Keratinocyte (primary cell): ENCODE measurements at regions not wholly inside any gene's neighbourhood (a gene's known extent, or its start where the extent isn't known, plus 50 kb on each side); places are given as distances from the start of the nearest gene placed in this dataset.

Source experiments
- DNase-seq: peaks from one replicate; pipeline ENCODE4 v3.0.0-alpha.2; 2011; ENCODE audit warnings: low read depth, missing footprints, low spot score
- FAIRE-seq: peaks from 2 replicates; lab custom pipeline; 2011; peaks lifted over from hg19 to GRCh38; lab: Jason Lieb, UNC
- H2AFZ ChIP-seq: 2 replicates; pipeline ENCODE4 v1.6.0; 2012; ENCODE audit warnings: low read length, control low read depth, inconsistent platforms; ENCODE audit not compliant: control insufficient read depth
- H3K27ac ChIP-seq: 2 replicates; pipeline ENCODE4 v1.5.1; 2011; ENCODE audit warnings: low read length; ENCODE audit not compliant: control insufficient read depth, insufficient read depth
- H3K27me3 ChIP-seq: 3 replicates; pipeline ENCODE4 v1.6.0; 2011; ENCODE audit warnings: low read length; ENCODE audit not compliant: control insufficient read depth, insufficient read depth; ENCODE audit errors: extremely low read depth
- H3K36me3 ChIP-seq, 2 experiments: 2 replicates in 1 of 2; 3 replicates in 1 of 2; pipeline ENCODE4 v1.5.1; 2011; ENCODE audit warnings: low read length in 2 of 2, mild to moderate bottlenecking in 1 of 2; ENCODE audit not compliant: control insufficient read depth in 2 of 2, insufficient read depth in 2 of 2; ENCODE audit errors: extremely low read depth in 1 of 2
- H3K4me1 ChIP-seq: 3 replicates; pipeline ENCODE4 v1.5.1; 2011; ENCODE audit warnings: low read length; ENCODE audit not compliant: control insufficient read depth, insufficient read depth; ENCODE audit errors: extremely low read depth
- H3K4me2 ChIP-seq: 3 replicates; pipeline ENCODE4 v1.6.0; 2011; ENCODE audit warnings: low read depth, low read length; ENCODE audit not compliant: control insufficient read depth, insufficient read depth; ENCODE audit errors: extremely low read depth
- H3K4me3 ChIP-seq, 3 experiments: fragments of 200-600 bp in 1 of 3; sonication (generic) in 1 of 3; 2 replicates in 2 of 3; 3 replicates in 1 of 3; pipeline ENCODE4 v1.5.1; 2011 to 2016; ENCODE audit warnings: low read length in 3 of 3, mild to moderate bottlenecking in 3 of 3, control low read depth in 2 of 3, inconsistent platforms in 1 of 3, low read depth in 1 of 3, mixed read lengths in 1 of 3, mixed run types in 1 of 3, moderate library complexity in 1 of 3; ENCODE audit not compliant: control insufficient read depth in 2 of 3, insufficient read depth in 2 of 3; ENCODE audit errors: extremely low read depth in 1 of 3
- H3K79me2 ChIP-seq: 2 replicates; pipeline ENCODE4 v1.6.0; 2012; ENCODE audit warnings: low read length; ENCODE audit not compliant: control insufficient read depth, insufficient read depth
- H3K9ac ChIP-seq: 3 replicates; pipeline ENCODE4 v1.6.0; 2011; ENCODE audit warnings: low read length; ENCODE audit not compliant: control insufficient read depth, insufficient read depth; ENCODE audit errors: extremely low read depth
- H3K9me1 ChIP-seq: 3 replicates; pipeline ENCODE4 v1.6.0; 2011; ENCODE audit warnings: low read length; ENCODE audit not compliant: control insufficient read depth, insufficient read depth; ENCODE audit errors: extremely low read depth
- H3K9me3 ChIP-seq: 2 replicates; pipeline ENCODE4 v1.5.1; 2012; ENCODE audit warnings: low read depth, low read length; ENCODE audit not compliant: control insufficient read depth
- H4K20me1 ChIP-seq: 3 replicates; pipeline ENCODE4 v1.6.0; 2011; ENCODE audit warnings: low read length; ENCODE audit not compliant: control insufficient read depth, insufficient read depth; ENCODE audit errors: extremely low read depth
- CTCF ChIP-seq, 3 experiments: IDR thresholded peaks in 1 of 3; conservative IDR thresholded peaks in 1 of 3; optimal IDR thresholded peaks in 1 of 3; 2 replicates in 2 of 3; 3 replicates in 1 of 3; pipeline versions ENCODE3 to v1.5.1; 2011; ENCODE audit warnings: low read length in 3 of 3, mild to moderate bottlenecking in 3 of 3, moderate library complexity in 2 of 3, control low read depth in 1 of 3, inconsistent platforms in 1 of 3; ENCODE audit not compliant: insufficient read depth in 2 of 3; ENCODE audit errors: extremely low read depth in 1 of 3
- EZH2 ChIP-seq: IDR thresholded peaks from one replicate; pipeline ENCODE4 v1.6.1; 2012; ENCODE audit warnings: inconsistent platforms, mild to moderate bottlenecking, low read length, moderate library complexity
- dilution Hi-C: fragments of 300-500 bp; cut with MboI; formaldehyde crosslinking; loops from one replicate; pipeline ENCODE4 v1.7.0; 2020; ENCODE audit warnings: low sequenced_read_pairs; ENCODE audit not compliant: extremely low pct_ligation_motif_present

GRCh38 chr15:87394676-87395075 lies 861.9 kb downstream of the NTRK3 start:
- dilution Hi-C loops = no loop called here
- no peaks in the 10 kb centered on the region for H3K9me1 ChIP-seq
- H4K20me1 ChIP-seq = no peaks in the 10 kb centered on the region
- FAIRE-seq (no peak), DNase-seq (no peak)
- H3K9ac ChIP-seq = no peak overlapping the region
- no peak overlapping the region for H2AFZ ChIP-seq
- peaks cover 3% of the 10 kb centered on the region for H3K9me3 ChIP-seq
- no peaks in the 10 kb centered on the region for H3K4me1 ChIP-seq
- TF ChIP-seq CTCF (optimal IDR thresholded peaks at IDR 0.05 in 1 of 3, IDR thresholded peaks at IDR 0.05 in 1 of 3, conservative IDR thresholded peaks at IDR 0.05 in 1 of 3; ENCODE audit: extremely low read depth in 1 of 3, insufficient read depth in 2 of 3, low read length in 3 of 3) (no peak), EZH2 (no peak)
- H3K27ac ChIP-seq = no peak overlapping the region
- no peak overlapping the region for H3K4me3 ChIP-seq
- no peak overlapping the region for H3K4me2 ChIP-seq
- H3K79me2 ChIP-seq = no peaks in the 10 kb centered on the region
- H3K27me3 ChIP-seq = no peaks in the 10 kb centered on the region
- no peaks in the 10 kb centered on the region for H3K36me3 ChIP-seq

GRCh38 chr15:87387766-87388165 lies 868.8 kb downstream of the NTRK3 start:
- H3K79me2 ChIP-seq = no peaks in the 10 kb centered on the region
- dilution Hi-C loops = no loop called here
- peak; percentile 15 for DNase-seq

More at GRCh38 chr15:87387766-87388165, 868.8 kb downstream of the NTRK3 start:
- Histone ChIP-seq H3K36me3 (no peaks in the 10 kb centered on the region), H3K4me1 (no peaks in the 10 kb centered on the region), H4K20me1 (no peaks in the 10 kb centered on the region), H3K4me2 (no peak overlapping the region), H3K9me1 (no peaks in the 10 kb centered on the region), H2AFZ (no peak overlapping the region), H3K9me3 (no peaks in the 10 kb centered on the region), H3K9ac (no peak overlapping the region), H3K27ac (no peak overlapping the region), H3K4me3 (no peak overlapping the region), H3K27me3 (no peaks in the 10 kb centered on the region)
- TF ChIP-seq CTCF (optimal IDR thresholded peaks at IDR 0.05 in 1 of 3, IDR thresholded peaks at IDR 0.05 in 1 of 3, conservative IDR thresholded peaks at IDR 0.05 in 1 of 3; ENCODE audit: extremely low read depth in 1 of 3, insufficient read depth in 2 of 3, low read length in 3 of 3) (no peak), EZH2 (no peak)
- peak; percentile 52 for FAIRE-seq
